Esophagus mucosa (tissue), 1 donor: ENCODE measurements at regions not wholly inside any gene's neighbourhood (a gene's known extent, or its start where the extent isn't known, plus 50 kb on each side); places are given as distances from the start of the nearest gene placed in this dataset.
"Not testable (repeated sequence)": the region's sequence is repeated elsewhere in the genome, so short reads cannot be mapped to it uniquely, and the experiment has no call there.

Experiments
- ATAC-seq: fragments of 200-7000 bp; cut with Tn5 transposase; one replicate; pipeline ENCODE4 v1.9.1; 2020
- donor health status: DM: yes; HTN: yes; CAD: no.

DNA sequence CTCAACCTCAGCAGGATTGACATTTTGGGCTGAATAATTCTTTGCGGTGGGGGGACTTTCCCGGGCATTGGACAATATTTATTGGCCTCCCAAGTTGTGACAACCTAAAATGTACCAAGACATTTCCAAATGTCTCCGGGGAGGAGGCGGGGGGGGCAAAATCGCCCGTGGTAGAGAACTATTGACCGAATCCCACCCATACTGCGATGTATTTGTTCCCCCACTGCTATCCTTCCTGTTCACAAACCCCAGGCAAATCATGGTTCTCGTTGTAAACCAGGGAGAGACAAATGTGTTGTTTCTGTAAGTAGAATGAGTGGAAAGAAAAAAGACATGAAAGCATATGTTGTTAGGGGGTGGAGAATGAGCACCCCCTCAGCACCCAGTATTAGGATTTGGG is 141.9 kb downstream of the PSAT1 start:
- no peak for ATAC-seq

DNA sequence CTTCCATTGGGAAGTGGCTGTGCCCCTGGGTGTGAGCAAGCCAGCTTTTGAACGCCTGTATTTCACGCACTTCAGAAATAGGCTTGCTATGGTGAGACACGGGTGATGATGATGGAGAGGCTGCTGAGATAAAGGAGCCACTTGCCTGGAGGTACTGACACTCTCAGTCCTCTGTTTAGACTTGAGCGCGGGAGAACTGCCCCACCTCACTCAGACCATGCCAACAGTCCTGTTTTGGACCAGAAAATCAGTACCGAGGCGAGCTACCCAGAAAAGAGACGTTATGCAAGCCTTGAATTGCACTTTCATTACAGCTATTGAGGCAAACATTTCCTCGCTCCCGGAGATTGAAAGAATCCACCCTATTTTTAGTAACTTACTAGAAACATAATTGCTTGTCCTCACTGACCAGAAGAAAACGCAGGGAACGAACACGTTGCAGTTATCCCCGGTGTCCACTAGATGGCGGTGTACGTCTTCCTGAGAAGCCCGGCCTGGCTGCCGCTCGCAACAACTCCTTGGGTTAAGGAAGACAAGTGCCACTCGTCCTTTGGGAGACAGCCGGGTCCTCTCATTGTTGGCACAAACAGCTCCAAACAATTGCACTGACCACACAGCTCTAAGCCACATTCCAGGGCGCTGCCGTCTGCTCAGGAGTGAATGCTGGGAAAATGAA is 142.4 kb downstream of the PSAT1 start:
- peak; percentile 91 for ATAC-seq

DNA sequence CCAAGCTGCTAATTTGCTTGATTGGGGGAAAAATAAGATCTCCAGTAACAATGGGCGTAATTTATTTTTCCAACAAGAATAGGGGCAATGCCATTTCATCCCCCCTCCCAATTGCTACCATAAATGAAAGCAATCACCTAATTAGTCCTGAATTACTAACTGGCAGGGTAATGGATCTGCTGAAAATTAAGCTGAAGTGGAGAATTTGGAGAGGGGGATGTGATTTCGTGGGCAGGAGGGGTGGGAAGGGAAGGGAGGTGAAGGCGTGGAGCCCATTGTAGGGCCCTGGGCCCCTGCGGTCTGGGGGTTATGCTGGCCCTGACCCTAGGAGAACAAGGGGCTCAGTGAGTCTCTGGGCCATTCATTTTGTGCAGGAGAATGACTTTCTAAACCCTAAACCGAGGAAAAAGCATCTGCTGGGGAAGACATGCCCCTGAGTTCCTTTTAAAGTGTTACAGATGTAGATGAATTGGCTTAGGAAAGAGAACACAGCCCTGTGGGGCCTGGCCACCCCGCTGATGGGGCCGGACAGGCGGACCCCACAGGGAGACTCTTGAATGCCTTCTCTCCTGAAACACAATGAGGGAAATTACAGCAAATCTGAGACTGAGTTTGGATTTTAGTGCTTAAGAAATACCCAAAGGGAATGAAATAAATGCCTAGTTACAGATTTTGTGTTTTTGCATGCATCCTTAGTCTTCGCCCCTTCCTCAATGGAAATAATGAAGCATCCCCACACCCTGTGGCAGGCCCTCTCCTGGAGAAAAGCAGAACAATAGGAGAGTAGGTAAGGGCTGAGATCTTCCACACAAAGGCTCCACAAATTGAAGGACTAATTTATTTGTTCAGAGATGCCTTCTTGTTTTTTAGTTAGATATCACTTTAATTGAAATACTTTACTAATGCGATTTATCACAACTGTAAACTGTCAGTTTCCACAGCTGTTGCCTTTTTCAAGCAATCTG is 143.2 kb downstream of the PSAT1 start:
- ATAC-seq: no peak

DNA sequence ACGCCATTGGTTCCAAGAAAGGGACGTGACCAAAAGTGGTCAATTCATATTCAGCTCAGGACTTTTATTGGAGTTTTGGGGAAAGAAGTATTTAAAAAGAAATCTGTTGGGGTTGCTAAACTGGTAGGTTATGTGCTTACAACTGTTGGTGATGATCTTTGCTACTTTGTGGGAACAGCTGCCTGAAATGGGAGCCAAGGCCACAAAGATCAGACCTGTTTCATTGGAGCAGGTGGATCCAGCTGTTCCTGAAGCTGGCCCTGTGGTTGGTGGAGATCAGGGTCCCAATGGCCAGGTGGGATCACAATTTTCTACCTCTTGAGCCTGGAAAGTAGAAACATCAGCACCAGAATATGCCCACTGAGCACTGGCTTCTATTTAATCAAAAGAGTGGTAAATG is 144.5 kb downstream of the PSAT1 start:
- no peak for ATAC-seq

DNA sequence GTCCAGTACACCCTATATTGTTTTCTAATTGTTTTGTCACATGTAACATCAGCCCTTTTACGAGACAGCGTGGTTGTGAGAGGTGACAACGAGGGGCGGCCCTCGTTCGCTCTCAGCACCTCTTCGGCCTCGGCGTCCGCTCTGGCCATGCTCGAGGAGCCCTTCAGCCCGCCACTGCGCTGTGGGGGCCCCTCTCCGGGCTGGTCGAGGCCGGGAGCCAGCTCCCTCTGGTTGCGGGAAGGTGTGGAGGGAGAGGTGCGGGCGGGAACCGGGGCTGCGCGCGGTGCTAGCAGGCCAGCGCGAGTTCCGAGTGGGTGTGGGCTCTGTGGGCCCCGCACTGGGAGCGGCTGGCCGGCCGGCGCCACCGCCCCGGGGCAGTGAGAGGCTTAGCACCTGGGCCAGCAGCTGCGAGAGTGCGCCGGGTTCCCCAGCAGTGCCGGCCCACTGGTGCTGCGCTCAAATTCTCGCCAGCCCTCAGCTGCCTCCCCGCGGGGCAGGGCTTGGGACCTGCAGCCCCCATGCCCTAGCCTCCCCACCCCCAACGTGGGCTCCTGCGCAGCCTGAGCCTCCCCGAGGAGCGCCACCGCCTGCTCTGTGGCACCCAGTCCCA is 145.0 kb downstream of the PSAT1 start:
- no peak for ATAC-seq

GRCh38 chr9:78442577-78442976 is 145.7 kb downstream of the PSAT1 start:
- not testable (repeated sequence) for ATAC-seq

- no peak for ATAC-seq
Measured at GRCh38 chr9:78443946-78444345, 147.0 kb downstream of the PSAT1 start.

DNA sequence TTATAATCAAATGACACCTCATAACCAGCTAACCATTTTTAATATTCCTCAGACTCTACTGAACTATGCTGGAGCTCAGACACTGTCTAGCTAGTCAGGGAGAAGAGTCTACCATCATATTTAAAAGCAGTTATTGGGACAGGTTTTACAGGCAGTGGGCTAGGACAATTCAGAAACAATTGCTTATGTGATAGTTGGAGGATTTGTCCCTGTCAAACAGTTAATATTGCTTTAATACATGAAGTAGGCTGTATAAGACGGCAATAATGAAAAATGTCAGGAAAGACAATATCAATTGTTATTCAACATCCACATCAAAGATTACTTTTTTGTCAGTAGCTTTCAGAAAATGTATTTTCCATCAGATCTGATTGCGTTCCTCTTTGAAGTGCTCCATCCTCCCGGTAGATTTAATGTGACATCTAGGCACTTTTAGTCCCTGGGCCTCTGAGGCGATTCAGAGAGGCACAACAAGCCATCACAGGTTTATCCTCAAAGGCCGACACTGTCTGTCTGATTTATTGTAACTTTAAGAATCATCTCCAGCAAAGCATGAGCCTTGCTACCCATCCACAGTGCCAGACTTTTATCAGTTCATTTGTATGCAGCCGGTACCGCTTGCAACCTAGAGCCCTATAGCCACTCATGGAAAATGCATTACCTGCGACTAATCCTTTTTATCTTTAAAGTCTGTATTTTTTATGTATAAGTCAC is 152.2 kb downstream of the PSAT1 start:
- ATAC-seq: no peak

DNA sequence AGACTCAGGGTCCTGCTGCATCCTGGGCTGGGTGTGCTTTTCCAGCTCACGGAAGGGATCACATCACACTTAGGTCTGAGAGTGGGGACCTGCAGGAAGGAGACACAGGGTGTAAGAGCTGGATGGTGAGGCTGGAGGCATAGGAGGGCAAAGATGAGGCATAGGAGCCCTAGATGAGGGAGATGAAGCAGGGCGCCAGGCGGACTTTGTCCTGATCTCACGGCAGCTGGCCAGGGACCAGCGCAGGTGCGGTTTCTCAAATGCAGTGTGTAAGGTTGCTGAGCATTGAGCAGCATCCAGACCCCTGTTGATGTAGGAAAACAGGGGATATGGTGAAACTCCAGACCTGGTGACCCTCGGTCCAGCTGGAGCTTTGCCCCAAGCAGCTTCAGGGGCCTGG is 156.5 kb downstream of the PSAT1 start:
- ATAC-seq: no peak

DNA sequence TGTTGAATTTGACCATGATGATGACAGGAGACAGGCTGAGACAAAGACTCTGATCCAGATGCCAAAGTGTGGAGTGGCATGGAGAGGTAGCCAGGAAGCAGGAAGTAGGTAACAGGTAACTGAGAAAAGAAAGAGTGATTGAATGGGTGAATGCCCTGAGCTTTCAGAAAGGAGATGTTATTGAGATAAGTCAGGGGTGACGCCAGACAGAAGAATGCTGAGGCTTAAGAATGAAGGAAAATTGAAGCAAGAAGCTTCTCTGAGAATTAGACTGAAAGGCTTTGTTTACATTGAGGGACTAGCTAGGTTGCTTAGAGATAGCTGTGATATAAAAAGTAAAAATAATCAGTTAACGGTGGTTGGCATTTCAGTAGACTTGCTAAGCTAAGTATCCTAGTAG is 165.7 kb downstream of the PSAT1 start:
- no peak for ATAC-seq

GRCh38 chr9:78463750-78464149 is 166.8 kb downstream of the PSAT1 start:
- no peak for ATAC-seq

GRCh38 chr9:78468231-78468630 is 171.3 kb downstream of the PSAT1 start:
- ATAC-seq: no peak

DNA sequence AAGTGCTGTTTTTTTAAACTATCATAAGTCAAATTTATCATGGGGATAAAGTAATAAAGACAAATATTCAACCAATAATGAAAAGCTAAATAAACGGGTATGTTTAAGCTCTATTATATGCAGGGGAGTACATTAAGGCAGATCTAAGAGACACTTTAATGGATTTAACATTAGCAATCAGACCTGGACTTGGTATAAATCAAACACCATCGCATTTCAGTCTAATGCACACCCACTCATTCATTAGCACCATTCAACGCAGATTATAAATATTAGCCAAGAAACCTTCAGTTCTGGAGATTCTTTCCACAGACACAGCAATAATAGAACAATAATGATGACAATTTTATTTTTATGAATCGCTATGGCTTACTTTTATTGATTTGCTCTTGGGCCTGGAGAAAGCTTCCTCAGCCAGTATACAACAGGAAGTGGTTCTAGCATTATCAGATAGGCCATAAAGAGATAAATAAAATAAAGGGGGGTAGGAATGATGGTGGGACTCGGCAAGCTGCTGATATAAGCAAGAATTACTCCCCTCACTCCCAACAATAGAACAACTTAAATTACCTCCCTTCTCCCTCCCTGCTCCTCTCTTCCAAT is 172.2 kb downstream of the PSAT1 start:
- ATAC-seq: no peak

- ATAC-seq: no peak
Measured at GRCh38 chr9:78470216-78470615, 173.3 kb downstream of the PSAT1 start.

GRCh38 chr9:78470741-78471140 is 173.8 kb downstream of the PSAT1 start:
- no peak for ATAC-seq

DNA sequence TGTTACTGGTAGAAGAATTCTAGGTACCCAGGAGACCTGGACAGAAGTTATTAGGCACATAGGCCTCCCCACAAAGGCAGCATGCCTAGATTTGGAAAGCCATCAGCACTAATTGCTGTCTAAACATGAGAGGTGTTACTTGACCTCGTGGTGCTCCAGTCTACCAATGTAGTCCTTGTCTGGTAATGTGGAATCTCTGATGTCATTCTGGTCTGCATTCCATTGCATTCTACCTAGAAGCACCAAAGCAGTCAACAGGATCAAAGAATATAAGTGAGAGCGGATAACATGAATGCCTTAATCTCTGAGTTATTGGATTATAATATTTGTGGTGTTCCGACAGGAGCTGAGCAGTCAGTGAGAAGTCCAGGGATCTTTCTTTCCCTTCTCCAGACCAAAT is 175.2 kb downstream of the PSAT1 start:
- no peak for ATAC-seq

DNA sequence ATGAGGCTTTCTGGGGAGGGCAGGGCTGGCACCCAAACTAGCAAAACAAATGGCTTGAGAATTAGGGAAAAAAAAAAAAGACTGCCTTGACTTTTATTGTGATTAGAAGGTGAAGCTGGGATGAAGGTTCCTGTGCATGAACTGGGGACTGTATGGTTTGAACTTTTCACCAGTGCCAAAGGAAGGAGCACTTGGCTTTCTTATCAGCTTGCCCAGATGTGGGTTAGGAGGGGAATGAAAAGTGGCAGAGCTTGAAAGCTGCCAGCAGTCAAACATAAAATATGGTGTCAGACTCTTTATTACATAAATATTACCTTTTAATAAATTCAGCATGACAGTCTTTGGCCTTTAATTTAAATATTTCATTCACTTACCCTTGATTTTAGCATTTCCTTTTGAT is 182.5 kb downstream of the PSAT1 start:
- ATAC-seq: no peak

GRCh38 chr9:78486661-78487060 is 189.7 kb downstream of the PSAT1 start:
- no peak for ATAC-seq

- ATAC-seq: no peak
Measured at GRCh38 chr9:78490231-78490630, 193.3 kb downstream of the PSAT1 start.

- ATAC-seq: no peak
Measured at GRCh38 chr9:78491402-78491801, 194.5 kb downstream of the PSAT1 start.

DNA sequence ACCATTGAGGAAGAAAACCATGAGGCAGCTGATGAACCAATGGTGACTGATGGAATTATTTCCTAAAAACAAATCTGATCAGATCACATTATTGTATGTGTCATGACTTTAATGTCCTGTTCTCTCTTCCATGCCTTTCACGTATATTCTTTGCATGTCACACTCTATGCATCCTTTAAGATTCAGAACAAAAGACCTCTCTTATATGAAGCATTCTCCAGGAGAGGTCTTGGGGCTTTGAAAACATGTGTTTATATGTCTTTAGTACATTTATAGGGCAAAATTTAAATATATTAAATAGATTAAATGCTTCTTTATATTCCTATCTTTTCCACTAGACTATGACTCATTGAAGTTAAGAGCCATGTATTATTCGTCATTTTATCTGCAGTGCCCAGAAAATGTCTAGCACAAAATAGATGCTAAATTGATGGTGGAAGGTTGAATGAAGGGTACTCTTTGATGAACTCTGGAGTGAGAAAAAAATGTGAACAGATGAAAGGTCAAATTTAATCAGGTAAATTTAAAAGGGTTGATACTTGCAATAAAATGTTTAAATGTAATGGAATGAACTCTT is 196.3 kb downstream of the PSAT1 start:
- ATAC-seq: no peak

- no peak for ATAC-seq
Measured at GRCh38 chr9:78502566-78502965, 205.6 kb downstream of the PSAT1 start.
